Activated naive CD8-positive, alpha-beta T cell treated with anti-CD3 and anti-CD28 coated beads, Interleukin-2, amount 50 U/mL, for 16 hours (primary cell): ENCODE measurements at regions not wholly inside any gene's neighbourhood (a gene's known extent, or its start where the extent isn't known, plus 50 kb on each side); places are given as distances from the start of the nearest gene placed in this dataset.
"Not testable (repeated sequence)": the region's sequence is repeated elsewhere in the genome, so short reads cannot be mapped to it uniquely, and the experiment has no call there.

Experiments used
- DNase-seq: peaks from one replicate; pipeline ENCODE4 v3.0.0-alpha.2; 2020; ENCODE audit warnings: low read depth, low spot score

DNA sequence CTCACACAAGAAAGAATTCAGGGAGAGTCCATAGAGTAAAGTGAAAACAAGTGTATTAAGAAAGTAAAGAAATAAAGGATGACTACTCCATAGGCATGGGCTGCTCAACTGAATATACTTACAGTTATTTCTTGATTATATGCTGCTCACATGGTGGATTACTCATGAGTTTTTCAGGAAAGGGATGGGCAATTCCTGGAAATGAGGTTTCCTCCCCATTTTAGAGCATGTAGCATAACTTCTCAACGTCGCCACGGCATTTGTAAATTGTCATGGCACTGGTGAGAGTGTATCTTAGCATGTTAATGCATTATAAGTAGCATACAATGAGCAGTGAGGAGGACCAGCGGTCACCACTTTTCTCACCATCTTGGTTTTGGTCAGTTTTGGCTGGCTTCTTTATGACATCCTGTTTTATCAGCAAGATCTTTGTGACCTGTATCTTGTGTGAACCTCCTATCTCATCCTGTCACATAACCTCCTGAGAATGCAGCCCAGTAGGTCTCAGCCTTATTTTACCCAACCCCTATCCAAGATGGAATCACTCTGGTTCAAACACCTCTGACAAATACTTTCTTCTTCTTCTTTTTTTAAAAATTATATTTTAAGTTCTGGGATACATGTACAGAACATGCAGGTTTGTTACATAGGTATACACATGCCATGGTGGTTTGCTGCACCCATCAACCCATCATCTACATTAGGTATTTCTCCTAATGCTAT is 849.7 kb downstream of the TBL1XR1 start:
- no peak for DNase-seq

DNA sequence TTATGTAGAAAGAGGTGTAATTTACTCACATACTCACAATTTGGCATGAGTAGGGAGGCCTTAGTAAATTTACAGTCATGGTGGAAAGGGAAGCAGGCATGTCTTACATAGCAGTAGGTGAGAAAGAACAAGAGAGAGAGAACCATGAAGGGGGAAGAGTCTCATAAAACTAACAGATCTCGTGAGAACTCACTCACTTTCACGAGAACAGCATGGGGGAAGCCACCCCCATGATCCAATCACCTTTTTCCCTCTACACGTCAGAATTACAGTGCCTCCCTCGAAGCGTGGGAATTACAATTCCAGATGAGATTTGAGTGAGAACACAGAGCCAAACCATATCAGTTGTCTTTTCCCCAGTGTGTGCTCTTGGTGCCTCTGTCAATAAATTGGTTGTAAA is 855.3 kb downstream of the TBL1XR1 start:
- no peak for DNase-seq

DNA sequence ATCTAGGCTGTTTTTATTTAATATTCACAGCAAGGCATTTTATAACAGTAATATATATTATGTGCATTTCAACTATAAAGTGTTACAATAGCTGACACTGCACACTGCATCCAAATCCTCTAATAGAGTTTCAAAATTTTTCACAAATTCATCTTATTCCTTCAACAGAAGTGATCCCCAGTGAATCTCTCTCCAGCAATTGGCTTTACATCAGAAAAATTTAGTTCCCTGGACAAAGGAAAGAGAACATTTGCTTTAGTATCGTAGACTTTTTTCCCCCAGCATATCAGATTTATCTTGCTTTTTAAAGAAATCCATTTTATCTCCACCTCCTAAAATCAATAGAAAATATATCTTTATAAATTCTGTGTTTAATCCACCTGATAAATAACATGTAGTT is 868.6 kb downstream of the TBL1XR1 start:
- no peak for DNase-seq

DNA sequence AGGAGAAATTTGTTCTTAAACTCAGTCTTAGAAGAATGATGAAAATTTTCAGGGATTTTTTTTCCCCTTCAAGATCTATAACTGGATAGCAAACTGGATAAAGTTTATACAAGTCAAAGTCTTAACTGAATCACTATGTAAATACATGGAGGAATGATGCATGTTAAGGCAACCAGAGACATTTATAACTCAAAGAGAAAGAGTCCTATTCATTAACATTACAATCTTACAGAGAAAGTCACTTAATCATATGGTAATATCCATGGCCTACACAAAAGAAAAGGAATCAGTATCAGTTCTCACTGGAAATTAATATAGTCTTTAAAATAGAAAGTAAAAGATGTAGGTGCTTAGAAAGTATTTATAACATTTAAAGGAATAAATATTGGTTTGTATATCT is 869.1 kb downstream of the TBL1XR1 start:
- no peak for DNase-seq

DNA sequence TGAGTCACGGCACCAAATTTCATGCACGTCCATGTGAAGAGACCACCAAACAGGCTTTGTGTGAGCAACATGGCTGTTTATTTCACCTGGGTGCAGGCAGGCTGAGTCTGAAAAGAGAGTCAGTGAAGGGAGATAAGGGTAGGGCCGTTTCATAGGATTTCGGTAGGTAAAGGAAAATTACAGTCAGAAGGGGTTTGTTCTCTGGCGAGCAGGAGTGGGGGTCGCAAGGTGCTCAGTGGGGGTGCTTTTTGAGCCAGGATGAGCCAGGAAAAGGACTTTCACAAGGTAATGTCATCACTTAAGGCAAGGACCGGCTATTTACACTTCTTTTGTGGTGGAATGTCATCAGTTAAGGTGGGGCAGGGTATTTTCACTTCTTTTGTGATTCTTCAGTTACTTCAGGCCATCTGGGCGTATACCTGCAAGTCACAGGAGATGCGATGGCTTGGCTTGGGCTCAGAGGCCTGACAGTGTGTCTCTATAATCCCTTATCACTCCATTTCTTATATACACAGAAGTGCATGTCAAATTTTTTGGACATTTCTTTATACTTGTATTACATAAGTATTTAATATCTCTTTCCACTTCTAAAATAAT is 870.3 kb downstream of the TBL1XR1 start:
- DNase-seq = not testable (repeated sequence)

DNA sequence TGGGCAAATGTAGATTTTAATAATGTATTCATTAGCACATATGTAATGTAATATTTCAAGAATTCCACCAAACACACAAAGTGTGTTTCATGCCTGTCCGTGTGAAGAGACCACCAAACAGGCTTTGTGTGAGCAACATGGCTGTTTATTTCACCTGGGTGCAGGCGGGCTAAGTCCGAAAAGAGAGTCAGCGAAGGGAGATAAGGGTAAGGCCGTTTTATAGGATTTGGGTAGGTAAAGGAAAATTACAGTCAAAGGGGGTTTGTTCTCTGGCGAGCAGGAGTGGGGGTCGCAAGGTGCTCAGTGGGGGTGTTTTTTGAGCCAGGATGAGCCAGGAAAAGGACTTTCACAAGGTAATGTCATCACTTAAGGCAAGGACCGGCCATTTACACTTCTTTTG is 875.8 kb downstream of the TBL1XR1 start:
- DNase-seq = not testable (repeated sequence)

DNA sequence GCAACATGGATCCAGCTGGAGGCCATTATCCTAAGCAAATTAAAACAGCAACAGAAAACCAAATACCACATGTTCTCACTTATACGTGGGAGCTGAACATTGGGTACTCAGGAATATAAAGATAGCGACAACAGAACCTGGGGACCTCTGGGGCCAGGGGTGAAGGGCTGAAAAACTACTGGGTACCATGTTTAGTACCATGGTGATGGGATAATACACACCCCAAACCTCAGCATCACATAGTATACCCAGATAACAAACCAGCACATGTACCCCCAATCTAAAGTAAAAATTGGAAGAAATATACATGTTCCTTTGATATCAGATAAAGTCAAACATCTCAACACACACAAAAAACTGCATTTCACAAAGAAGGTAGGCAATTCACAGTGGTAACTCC is 876.2 kb downstream of the TBL1XR1 start:
- no peak for DNase-seq

DNA sequence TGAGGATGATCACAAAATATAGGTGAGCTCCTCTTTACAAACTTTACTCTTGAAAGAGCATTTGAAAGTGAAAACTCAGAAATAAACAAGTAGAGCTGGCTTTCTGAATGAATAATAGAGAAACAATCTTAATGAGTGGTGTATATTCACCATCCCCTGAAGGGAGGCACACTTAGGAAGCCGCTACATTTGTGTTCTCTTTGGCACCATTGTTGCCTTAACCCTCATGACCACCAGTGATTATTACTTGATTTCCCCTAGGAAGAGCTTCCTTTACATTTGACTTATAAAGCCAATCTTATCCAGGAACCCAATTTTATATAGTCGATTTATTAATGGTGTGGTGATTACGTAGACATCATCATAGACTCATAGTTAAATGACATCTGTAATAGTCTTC is 883.9 kb downstream of the TBL1XR1 start:
- DNase-seq = no peak

DNA sequence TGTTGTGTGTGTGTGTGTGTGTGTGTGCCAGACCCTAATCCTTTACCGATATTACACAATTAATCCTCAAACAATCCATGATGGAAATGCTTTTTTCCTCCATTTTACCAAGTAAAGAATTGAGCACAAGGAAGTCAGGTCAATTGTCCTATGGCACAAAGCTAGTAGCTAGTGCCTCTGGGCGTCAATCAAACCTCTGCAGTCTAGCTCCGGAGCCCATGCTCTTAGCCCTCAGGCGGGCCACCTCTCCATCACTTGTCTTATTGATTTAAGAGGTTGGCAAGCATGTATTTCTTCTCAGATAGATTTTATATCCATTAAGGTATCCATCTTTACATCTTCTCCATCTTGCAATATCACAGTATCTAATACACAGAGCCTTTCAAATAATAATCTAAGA is 886.6 kb downstream of the TBL1XR1 start:
- no peak for DNase-seq

DNA sequence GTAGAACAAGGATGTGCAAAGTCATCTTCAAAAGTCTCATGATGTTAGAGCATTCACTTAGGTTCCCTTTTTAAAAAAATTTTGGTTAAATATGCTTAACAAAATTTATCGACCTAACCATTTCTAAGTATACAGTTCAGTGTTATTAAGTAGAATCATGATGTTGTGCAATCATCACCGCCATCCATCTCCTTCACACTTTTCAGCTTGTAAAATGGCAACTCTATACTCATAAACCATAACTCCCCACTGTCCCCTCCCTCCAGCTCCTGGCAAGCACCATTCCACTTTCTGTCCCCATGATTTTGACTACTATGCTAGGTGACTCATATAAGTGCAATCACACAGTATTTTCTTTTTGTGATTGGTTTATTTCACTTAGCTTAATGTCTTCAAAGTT is 895.0 kb downstream of the TBL1XR1 start:
- DNase-seq = no peak

DNA sequence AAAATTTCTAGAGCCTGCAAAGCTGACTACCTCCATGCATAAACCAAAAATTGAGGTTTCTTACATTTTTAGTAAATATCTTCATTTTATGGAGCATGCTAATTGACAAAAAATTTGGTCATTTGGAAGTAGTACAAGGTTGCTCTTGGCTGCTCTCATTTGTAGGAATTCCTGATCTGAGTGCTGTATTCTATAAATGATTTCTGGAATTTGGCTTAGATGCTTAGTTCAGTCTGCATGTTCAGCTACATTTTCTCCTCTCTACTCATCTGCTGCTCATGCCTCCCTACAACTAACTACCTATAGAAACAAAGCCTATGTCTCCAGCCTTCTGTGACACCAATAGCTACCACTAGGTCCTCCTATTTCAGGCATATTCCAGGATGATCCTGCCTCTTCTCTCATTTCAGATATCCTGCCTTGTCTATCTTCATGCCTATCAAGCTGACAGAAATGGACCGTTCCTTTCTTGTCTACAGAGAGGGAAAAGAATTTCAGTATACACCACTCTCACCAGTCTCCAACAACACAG is 901.1 kb downstream of the TBL1XR1 start:
- DNase-seq = no peak

DNA sequence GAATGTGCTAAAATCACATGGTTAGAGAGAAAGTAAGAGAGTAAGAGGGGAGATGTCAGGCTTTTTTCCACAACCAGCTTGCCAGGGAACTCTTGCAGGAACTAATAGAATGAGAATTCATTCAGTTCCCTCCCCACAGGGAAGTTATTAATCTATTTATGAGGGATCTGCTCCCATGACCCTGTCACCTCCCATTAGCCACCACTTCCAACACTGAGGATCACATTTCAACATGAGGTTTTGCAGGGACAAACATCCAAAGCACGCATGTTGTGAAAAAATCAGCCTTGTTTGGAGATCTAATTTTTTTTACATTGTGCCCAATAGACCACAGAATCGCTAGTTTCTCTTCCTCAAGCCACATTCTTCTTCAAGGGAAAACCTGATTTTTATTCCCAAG is 904.0 kb downstream of the TBL1XR1 start:
- no peak for DNase-seq

DNA sequence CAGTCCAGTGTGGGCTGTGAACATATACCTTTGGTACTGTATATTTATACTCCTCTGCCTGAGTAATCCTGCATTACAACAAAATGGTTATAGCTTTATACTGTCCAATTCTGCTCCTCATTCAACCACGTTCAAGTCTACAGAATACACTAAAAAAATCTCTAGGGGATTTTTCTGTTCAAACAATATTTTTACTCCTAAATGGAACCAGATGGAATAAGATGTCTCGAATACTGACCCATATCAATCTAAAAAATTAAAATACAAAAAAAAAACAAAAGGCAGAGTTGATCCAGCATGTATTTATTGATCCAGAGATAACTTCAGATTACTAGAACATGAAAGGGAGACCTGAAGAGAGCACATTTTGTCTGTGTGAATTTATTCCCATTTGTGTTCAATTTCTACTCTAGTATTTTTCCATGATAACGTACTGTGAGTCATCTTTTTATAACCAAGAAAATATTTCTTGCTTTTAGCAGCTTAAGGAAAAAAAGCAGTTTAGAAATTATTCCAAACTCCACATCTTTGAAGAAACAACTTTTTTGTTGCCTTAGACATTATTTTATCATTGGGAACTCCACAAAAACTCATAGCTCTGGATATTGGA is 910.7 kb downstream of the TBL1XR1 start:
- DNase-seq = no peak

DNA sequence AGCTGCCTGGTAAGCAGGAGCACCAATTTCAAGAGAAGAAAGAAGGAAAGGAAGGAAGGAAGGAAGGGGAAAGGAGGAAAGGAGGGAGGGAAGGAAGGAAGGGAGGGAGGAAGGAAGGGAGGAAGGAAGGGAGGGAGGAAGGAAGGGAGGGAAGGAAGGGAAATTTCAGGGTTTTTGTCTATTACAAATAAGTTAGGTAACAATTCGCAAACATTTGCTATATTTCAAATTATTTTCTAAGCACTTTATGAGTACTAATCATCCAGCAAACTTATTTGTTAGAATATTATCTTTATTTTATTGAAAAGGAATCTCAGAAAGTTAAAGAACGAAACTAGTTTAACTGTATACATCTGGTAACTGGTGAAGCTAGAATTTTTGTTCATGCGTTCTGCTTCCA is 921.7 kb downstream of the TBL1XR1 start:
- no peak for DNase-seq

DNA sequence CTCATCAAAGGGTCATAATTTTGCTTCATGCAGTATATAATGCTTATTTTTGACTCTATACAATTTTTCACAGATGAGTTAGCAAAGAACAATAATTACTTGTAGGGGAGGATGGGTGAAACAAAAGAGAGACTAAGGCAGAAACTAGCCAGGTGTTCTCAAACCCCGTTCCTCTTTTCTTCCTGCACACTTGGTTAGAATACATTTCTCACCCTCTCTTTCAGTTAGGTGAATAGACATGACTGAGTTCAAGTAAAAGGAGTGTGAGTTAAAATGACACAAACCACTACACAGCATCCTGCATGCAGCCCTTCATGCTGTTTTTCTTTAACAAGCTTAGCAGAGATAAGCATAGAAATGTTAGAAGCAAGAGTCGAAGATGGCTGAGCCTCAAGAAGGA is 922.2 kb downstream of the TBL1XR1 start:
- no peak for DNase-seq

DNA sequence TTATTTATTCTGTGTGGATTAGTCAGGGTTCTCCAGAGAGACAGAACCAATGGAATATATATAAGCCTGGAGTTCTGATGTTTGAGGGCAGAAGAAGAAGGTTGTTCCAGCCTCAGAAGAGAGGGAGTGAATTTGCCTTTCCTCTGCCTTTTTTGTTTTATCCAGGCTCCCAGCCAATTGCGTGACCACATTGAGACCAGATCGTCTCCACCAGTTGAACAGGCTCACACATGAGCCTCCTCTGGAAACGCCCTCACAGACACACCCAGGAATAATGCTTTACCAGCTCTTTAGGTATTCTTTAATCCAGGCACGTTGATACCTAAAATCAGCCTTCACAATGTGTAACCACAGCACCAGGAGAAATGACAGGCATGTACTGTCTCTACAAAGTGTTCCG is 923.1 kb downstream of the TBL1XR1 start:
- no peak for DNase-seq

DNA sequence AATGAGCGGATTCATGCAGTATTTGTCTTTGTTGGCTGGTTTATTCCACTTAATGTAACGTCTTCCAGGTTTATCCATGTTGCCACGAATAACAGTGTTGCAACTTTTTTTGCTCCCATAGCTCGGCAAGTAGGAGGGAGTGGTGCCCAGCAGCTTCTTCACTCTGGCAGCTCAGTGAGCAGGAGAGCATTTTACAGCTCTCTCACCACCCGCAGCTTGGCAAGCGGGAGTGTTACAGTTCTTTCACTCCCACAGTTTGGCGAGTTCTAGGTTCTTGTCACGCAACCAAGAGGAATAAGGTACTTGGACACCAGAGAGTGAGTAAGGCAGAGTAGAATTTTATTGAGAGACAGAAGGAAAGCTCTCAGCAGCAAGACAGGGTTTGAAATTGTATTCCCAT is 935.2 kb downstream of the TBL1XR1 start:
- DNase-seq = no peak

DNA sequence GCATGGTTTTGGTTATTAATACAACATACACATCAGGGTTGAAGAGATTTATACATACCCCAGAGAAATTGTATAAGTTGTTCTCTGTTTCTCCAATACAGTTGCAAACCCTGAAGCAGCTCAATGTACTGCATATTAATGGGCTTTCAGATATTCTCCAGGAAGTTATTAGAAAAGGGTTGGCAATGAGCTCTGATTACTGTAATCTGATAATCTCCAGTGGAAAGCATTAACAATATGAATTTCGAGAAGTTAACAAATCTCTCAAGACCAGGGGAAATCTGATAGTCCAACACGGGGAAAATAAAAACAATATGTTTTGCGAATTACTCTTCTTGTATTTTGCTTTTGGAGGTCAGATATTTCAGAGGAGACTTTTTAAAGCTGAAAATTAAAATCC is 950.1 kb downstream of the TBL1XR1 start:
- DNase-seq = no peak

DNA sequence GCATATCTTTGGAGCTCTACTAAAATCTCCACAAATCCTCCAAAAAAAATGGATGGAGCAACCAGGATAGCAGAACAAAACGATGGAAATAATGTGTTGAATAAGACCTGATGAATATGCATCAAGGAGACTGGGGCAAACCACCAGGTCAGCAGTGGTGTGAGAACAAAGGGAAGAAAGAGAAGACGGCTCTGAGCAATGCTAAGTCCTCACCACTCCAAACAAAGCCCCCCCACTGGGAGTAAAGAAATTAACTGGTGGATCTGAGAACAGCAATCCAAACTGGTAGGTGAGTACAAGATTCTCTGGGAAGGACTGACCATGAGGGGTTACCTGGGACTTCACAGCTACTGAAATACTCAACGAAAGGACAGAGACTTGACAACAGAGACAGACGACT is 977.3 kb downstream of the TBL1XR1 start:
- no peak for DNase-seq

DNA sequence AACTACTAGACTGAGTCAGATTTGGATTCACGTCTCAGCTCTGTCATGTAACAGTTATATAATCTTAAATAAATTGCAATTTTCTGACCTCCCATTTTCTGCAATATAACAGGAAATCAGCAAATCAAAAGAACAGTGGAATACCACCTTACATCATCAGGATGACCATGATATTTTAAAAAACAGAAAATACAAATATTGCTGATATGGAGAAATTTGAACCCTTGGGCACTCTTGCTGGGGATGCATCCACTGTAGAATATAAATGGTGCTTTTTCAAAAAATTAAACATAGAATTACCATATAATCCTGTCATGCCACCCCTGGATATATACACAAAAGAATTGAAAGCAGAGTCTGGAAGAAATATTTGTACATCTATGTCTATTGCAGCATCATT is 982.5 kb downstream of the TBL1XR1 start:
- DNase-seq = no peak

DNA sequence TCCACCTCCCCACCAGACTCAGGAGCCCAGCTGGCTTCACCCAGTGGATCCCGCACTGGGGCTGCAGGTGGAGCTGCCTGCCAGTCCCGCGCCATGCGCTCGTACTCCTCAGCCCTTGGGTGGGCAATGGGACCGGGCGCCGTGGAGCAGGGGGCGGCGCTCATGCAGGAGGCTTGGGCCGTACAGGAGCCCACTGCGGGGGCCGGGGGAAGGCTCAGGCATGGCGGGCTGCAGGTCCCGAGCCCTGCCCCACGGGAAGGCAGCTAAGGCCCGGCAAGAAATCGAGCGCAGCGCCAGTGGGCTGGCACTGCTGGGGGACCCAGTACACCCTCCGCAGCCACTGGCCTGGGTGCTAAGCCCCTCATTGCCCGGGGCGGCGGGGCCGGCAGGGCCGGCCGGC is 984.0 kb downstream of the TBL1XR1 start:
- DNase-seq = not testable (repeated sequence)

DNA sequence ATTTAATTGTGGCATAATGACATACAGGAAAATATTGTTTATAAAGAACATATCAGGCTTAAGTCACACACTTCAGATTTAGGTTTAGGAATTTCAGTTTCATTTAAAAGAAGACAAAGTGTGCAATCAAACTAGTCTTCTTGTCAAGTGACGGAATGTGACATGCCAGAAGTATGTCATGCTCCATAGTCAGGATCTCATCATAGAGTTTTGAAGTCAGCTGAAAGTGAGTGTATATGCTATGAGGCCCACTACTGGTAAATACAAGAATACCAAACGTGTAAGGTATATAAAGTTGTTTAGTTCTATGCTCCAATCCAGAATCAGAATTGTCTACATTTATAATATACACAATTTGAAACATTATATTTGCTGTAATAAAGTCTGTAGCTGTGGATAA is 988.4 kb downstream of the TBL1XR1 start:
- no peak for DNase-seq

DNA sequence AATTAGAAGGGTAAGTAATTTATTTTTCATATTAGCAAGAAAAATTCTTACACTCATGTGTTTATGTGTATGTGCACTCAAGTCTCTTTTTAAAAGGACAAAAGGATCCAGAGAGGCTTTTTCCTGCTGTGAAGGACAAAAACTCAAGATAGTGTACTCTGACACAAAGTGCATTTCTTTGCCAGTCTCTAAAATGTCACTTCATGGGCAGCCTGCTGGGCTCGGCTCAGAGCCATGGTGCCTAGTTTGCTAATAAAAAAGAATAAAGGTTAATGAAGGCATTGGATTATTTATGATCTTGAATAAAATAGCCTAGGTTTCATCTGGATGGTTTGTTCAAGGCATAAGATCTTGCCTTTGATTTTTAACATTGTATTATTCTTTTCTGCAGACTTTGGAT is 989.0 kb downstream of the TBL1XR1 start:
- no peak for DNase-seq
